PFSK-1 (cell line): ENCODE measurements at regions not wholly inside any gene's neighbourhood (a gene's known extent, or its start where the extent isn't known, plus 50 kb on each side); places are given as distances from the start of the nearest gene placed in this dataset.

ENCODE experiments used
- FOXP2 ChIP-seq: optimal IDR thresholded peaks from 2 replicates; pipeline ENCODE3; 2011; ENCODE audit warnings: borderline replicate concordance, control low read depth, inconsistent platforms; ENCODE audit not compliant: insufficient read depth; ENCODE audit errors: extremely low read length, extremely low read depth
- POLR2AphosphoS5 ChIP-seq: IDR thresholded peaks from 2 replicates; pipeline ENCODE4 v1.6.1; 2012; ENCODE audit warnings: low read depth, mild to moderate bottlenecking, control low read depth, low read length, moderate library complexity
- REST ChIP-seq, 2 experiments: IDR thresholded peaks; 2 replicates each; pipeline versions ENCODE4 v1.6.1 to v1.8.0; 2011 to 2012; ENCODE audit warnings: low read depth in 2 of 2, low read length in 2 of 2, control low read depth in 1 of 2, inconsistent platforms in 1 of 2, mild to moderate bottlenecking in 1 of 2, moderate library complexity in 1 of 2; ENCODE audit not compliant: insufficient read depth in 1 of 2
- SIN3A ChIP-seq: IDR thresholded peaks from 2 replicates; pipeline ENCODE4 v1.6.1; 2012; ENCODE audit warnings: mild to moderate bottlenecking, low read length, moderate library complexity, borderline replicate concordance; ENCODE audit not compliant: insufficient read depth
- TAF1 ChIP-seq: IDR thresholded peaks from 2 replicates; pipeline ENCODE4 v1.6.1; 2012; ENCODE audit warnings: low read length, control low read depth, borderline replicate concordance; ENCODE audit not compliant: insufficient read depth

- TF ChIP-seq REST (IDR thresholded peaks at IDR 0.05; ENCODE audit: insufficient read depth in 1 of 2, low read depth in 2 of 2, low read length in 2 of 2) (no peak), TAF1 (no peak), FOXP2 (no peak), POLR2AphosphoS5 (no peak), SIN3A (no peak)
These were observed 49.9 kb upstream of the TAB2 start for GRCh38 chr6:149267513-149268043.
